Panc1 (cell line): ENCODE measurements at regions not wholly inside any gene's neighbourhood (a gene's known extent, or its start where the extent isn't known, plus 50 kb on each side); places are given as distances from the start of the nearest gene placed in this dataset.

Source experiments
- ATAC-seq: fragments of 200-7000 bp; cut with Tn5 transposase; 2 replicates; pipeline ENCODE4 v1.9.1; 2020; ENCODE audit warnings: mild to moderate bottlenecking, moderate library complexity
- BruUV-seq: library from RNA; stranded (reverse); fragments of 400-500 nt; replicated peaks from 2 replicates; lab custom pipeline; 2021; lab: Mats Ljungman, UMichigan
- CTCF ChIA-PET: fragments of 300-600 bp; sonication (Branson Sonifier 250); formaldehyde crosslinking; loops from one replicate; lab custom pipeline; 2022; ENCODE audit warnings: antibody characterized with exemption; lab: Charles Lee
- POLR2A ChIA-PET: fragments of 300-600 bp; sonication (Branson Sonifier 250); formaldehyde crosslinking; loops from one replicate; lab custom pipeline; 2022; ENCODE audit warnings: antibody characterized with exemption; lab: Charles Lee
- DNase-seq: peaks from one replicate; pipeline ENCODE4 v3.0.0-alpha.2; 2010; ENCODE audit warnings: low read depth, low spot score
- H3K27ac ChIP-seq: 2 replicates; pipeline ENCODE4 v1.5.1; 2011; ENCODE audit warnings: mild to moderate bottlenecking, low read length, inconsistent platforms
- H3K27me3 ChIP-seq: fragments of 200-500 bp; sonication (Bioruptor generic); 2 replicates; pipeline ENCODE4 v1.6.0; 2014; ENCODE audit warnings: low read length, inconsistent platforms; ENCODE audit not compliant: control insufficient read depth, insufficient read depth
- H3K36me3 ChIP-seq: fragments of 200-500 bp; sonication (Bioruptor generic); 2 replicates; pipeline ENCODE4 v1.5.1; 2014; ENCODE audit warnings: inconsistent platforms, mild to moderate bottlenecking, low read length, moderate library complexity; ENCODE audit not compliant: control insufficient read depth, insufficient read depth
- H3K4me1 ChIP-seq: 2 replicates; pipeline ENCODE4 v1.5.1; 2011; ENCODE audit warnings: inconsistent platforms, mild to moderate bottlenecking, low read length, moderate library complexity; ENCODE audit not compliant: control insufficient read depth, insufficient read depth
- H3K4me3 ChIP-seq, 2 experiments: 2 replicates each; pipeline ENCODE4 v1.5.1; 2011 to 2012; ENCODE audit warnings: low read depth in 2 of 2, low read length in 2 of 2, mild to moderate bottlenecking in 2 of 2, inconsistent platforms in 1 of 2, moderate library complexity in 1 of 2
- H3K9me3 ChIP-seq: fragments of 200-500 bp; sonication (Bioruptor generic); 2 replicates; pipeline ENCODE4 v1.5.1; 2014; ENCODE audit warnings: low read depth, mild to moderate bottlenecking, inconsistent platforms, low read length, moderate library complexity; ENCODE audit not compliant: control insufficient read depth, insufficient read depth
- CTCF ChIP-seq: fragments of 450-650 bp; IDR thresholded peaks from 2 replicates; pipeline ENCODE4 v1.5.1; 2017; ENCODE audit warnings: mild to moderate bottlenecking
- POLR2AphosphoS5 ChIP-seq: IDR thresholded peaks from 2 replicates; pipeline ENCODE4 v1.6.1; 2012; ENCODE audit warnings: mild to moderate bottlenecking, low read depth, low read length, moderate library complexity
- REST ChIP-seq, 2 experiments: IDR thresholded peaks; 2 replicates each; pipeline ENCODE4 v1.6.1; 2011 to 2012; ENCODE audit warnings: low read depth in 2 of 2, control low read depth in 1 of 2, low read length in 1 of 2, mild to moderate bottlenecking in 1 of 2, moderate library complexity in 1 of 2; ENCODE audit not compliant: insufficient read depth in 1 of 2
- SIN3A ChIP-seq: IDR thresholded peaks from 2 replicates; pipeline ENCODE4 v1.6.1; 2012; ENCODE audit warnings: low read depth, mild to moderate bottlenecking, low read length, moderate library complexity, borderline replicate concordance; ENCODE audit not compliant: insufficient read depth
- TCF7L2 ChIP-seq: IDR thresholded peaks from 2 replicates; pipeline ENCODE4 v1.6.1; 2011; ENCODE audit warnings: mild to moderate bottlenecking, low read depth, low read length, inconsistent platforms
- in situ Hi-C: cut with HindIII; loops from 2 replicates; pipeline ENCODE4 v1.10.0; 2016; ENCODE audit warnings: low sequenced_read_pairs, low pct_unique_long_range_greater_than_20kb
- intact Hi-C: fragments of 100-400 bp; cut with micrococcal nuclease; formaldehyde crosslinking; loops from one replicate; pipeline ENCODE4 v1.10.0; 2022; ENCODE audit not compliant: unreplicated experiment

- Histone ChIP-seq H3K27me3 (no peaks in the 10 kb centered on the region), H3K4me3 (no peak overlapping the region), H3K4me1 (no peaks in the 10 kb centered on the region), H3K36me3 (no peaks in the 10 kb centered on the region), H3K9me3 (no peaks in the 10 kb centered on the region), H3K27ac (no peak overlapping the region)
- DNase-seq (no peak), ATAC-seq (no peak)
- ChIA-PET POLR2A (no interaction called here), CTCF (no interaction called here)
- intact Hi-C loops (no loop called here), in situ Hi-C loops (no loop called here)
- no peak for TF ChIP-seq TCF7L2
- TF ChIP-seq POLR2AphosphoS5, result no peak
- TF ChIP-seq SIN3A, result no peak
- BruUV-seq, result no TSS peak
Observed at GRCh38 chr2:104599787-104600510, 254.0 kb upstream of the POU3F3 start.

- in situ Hi-C loops (no loop called here), intact Hi-C loops (no loop called here)
- H3K36me3 ChIP-seq, result no peaks in the 10 kb centered on the region
- H3K4me3 ChIP-seq, result no peak overlapping the region
- H3K4me1 ChIP-seq, result no peaks in the 10 kb centered on the region
- H3K27me3 ChIP-seq, result no peaks in the 10 kb centered on the region
- POLR2A ChIA-PET, result no interaction called here
- no peaks in the 10 kb centered on the region for H3K9me3 ChIP-seq
- no peak for TF ChIP-seq REST (IDR thresholded peaks at IDR 0.05; ENCODE audit: insufficient read depth in 1 of 2, low read depth in 2 of 2, low read length in 1 of 2)
- no peak for TF ChIP-seq CTCF
- no peak for TF ChIP-seq SIN3A
- no peak for TF ChIP-seq POLR2AphosphoS5
- no peak for TF ChIP-seq TCF7L2
- H3K27ac ChIP-seq, result no peak overlapping the region
- no TSS peak for BruUV-seq
- CTCF ChIA-PET, result no interaction called here
- DNase-seq (no peak), ATAC-seq (no peak)
Observed at GRCh38 chr2:104606056-104606455, 247.9 kb upstream of the POU3F3 start.

- no peaks in the 10 kb centered on the region for H3K36me3 ChIP-seq
- H3K27ac ChIP-seq, result no peak overlapping the region
- ChIA-PET CTCF (no interaction called here), POLR2A (no interaction called here)
- H3K4me3 ChIP-seq, result no peak overlapping the region
- ATAC-seq (no peak), DNase-seq (no peak)
- TF ChIP-seq TCF7L2 (no peak), REST (IDR thresholded peaks at IDR 0.05; ENCODE audit: insufficient read depth in 1 of 2, low read depth in 2 of 2, low read length in 1 of 2) (no peak), POLR2AphosphoS5 (no peak), SIN3A (no peak), CTCF (no peak)
- H3K9me3 ChIP-seq, result no peaks in the 10 kb centered on the region
- no TSS peak for BruUV-seq
- intact Hi-C loops, result no loop called here
- H3K4me1 ChIP-seq, result no peaks in the 10 kb centered on the region
- no peaks in the 10 kb centered on the region for H3K27me3 ChIP-seq
- in situ Hi-C loops, result no loop called here
Observed at GRCh38 chr2:104616856-104617255, 237.1 kb upstream of the POU3F3 start.
